Kidney (tissue), 13 donors: ENCODE measurements at regions not wholly inside any gene's neighbourhood (a gene's known extent, or its start where the extent isn't known, plus 50 kb on each side); places are given as distances from the start of the nearest gene placed in this dataset.

ENCODE experiments used
- DNase-seq, 5 donors: peaks; one replicate each; pipeline ENCODE4 v3.0.0-alpha.2; 2013 to 2020
- FAIRE-seq: peaks from 2 replicates; lab custom pipeline; 2012; peaks lifted over from hg19 to GRCh38; lab: Jason Lieb, UNC
- H3K27ac ChIP-seq, 2 donors: one replicate each; pipeline ENCODE4 v1.7.0; 2013; ENCODE audit warnings: low read depth in 2 of 2, low read length in 2 of 2, inconsistent platforms in 1 of 2
- H3K27me3 ChIP-seq: one replicate; pipeline ENCODE4 v1.7.1; 2013; ENCODE audit warnings: low read length, inconsistent platforms; ENCODE audit not compliant: control insufficient read depth, insufficient read depth
- H3K36me3 ChIP-seq, 3 donors: one replicate each; pipeline versions ENCODE4 v1.7.0 to v1.7.1; 2013; ENCODE audit warnings: low read length in 3 of 3, control low read depth in 1 of 3, inconsistent platforms in 1 of 3; ENCODE audit not compliant: insufficient read depth in 3 of 3, control insufficient read depth in 2 of 3
- H3K4me1 ChIP-seq, 3 donors: one replicate each; pipeline versions ENCODE4 v1.7.0 to v1.7.1; 2013; ENCODE audit warnings: low read length in 3 of 3, inconsistent platforms in 1 of 3, low read depth in 1 of 3; ENCODE audit not compliant: control insufficient read depth in 2 of 3, insufficient read depth in 2 of 3
- H3K4me3 ChIP-seq, 3 donors: one replicate each; pipeline versions ENCODE4 v1.7.0 to v1.8.1; 2013; ENCODE audit warnings: low read length in 3 of 3, control low read depth in 1 of 3, inconsistent platforms in 1 of 3
- H3K9ac ChIP-seq, 3 donors: one replicate each; pipeline versions ENCODE4 v1.7.0 to v1.7.1; 2013; ENCODE audit warnings: low read length in 3 of 3, control low read depth in 1 of 3, inconsistent platforms in 1 of 3
- H3K9me3 ChIP-seq, 3 donors: one replicate each; pipeline versions ENCODE4 v1.7.0 to v1.7.1; 2013; ENCODE audit warnings: low read length in 3 of 3, control low read depth in 1 of 3, inconsistent platforms in 1 of 3; ENCODE audit not compliant: control insufficient read depth in 2 of 3, insufficient read depth in 1 of 3
- CTCF ChIP-seq: IDR thresholded peaks from 3 replicates; pipeline ENCODE4 v1.5.1; 2012; ENCODE audit warnings: mild to moderate bottlenecking, moderate library complexity, borderline replicate concordance; ENCODE audit not compliant: insufficient read depth; ENCODE audit errors: extremely low read depth
- intact Hi-C: fragments of 100-400 bp; cut with DNase I; formaldehyde crosslinking; loops from one replicate; pipeline ENCODE4 v1.11.1; 2022
- donor health status: control.
- donor health status: control.
- donor health status: control.
- donor health status: control.
- donor health status: control.
- donor health status: DM: yes; HTN: yes; CAD: no.
- donor health status: Normal renal cell carcinoma (clear cell type).

GRCh38 chr6:92667843-92668242 is 751.5 kb downstream of the EPHA7 start:
- no peak for TF ChIP-seq CTCF
- H3K9me3 ChIP-seq = no peaks in the 10 kb centered on the region
- DNase-seq (no peak), FAIRE-seq (no peak)
- intact Hi-C loops = no loop called here
- H3K9ac ChIP-seq = no peak overlapping the region
- no peaks in the 10 kb centered on the region for H3K4me1 ChIP-seq
- H3K27me3 ChIP-seq = no peaks in the 10 kb centered on the region
- H3K4me3 ChIP-seq = no peak overlapping the region
- no peaks in the 10 kb centered on the region for H3K36me3 ChIP-seq
- no peak overlapping the region for H3K27ac ChIP-seq

- Histone ChIP-seq H3K4me1 (no peaks in the 10 kb centered on the region), H3K27me3 (no peaks in the 10 kb centered on the region), H3K36me3 (no peaks in the 10 kb centered on the region), H3K9ac (no peak overlapping the region), H3K27ac (no peak overlapping the region), H3K9me3 (no peaks in the 10 kb centered on the region), H3K4me3 (no peak overlapping the region)
- intact Hi-C loops = no loop called here
- FAIRE-seq = no peak
- TF ChIP-seq CTCF = no peak
- DNase-seq = peak in 2 of 5 donors; percentile 19 to 22
Measured at GRCh38 chr6:92648364-92649086, 770.8 kb downstream of the EPHA7 start.

GRCh38 chr6:92647630-92648029 is 771.7 kb downstream of the EPHA7 start:
- no peak for FAIRE-seq
- TF ChIP-seq CTCF = no peak
- no peaks in the 10 kb centered on the region for H3K9me3 ChIP-seq
- H3K4me3 ChIP-seq = no peak overlapping the region
- no peaks in the 10 kb centered on the region for H3K4me1 ChIP-seq
- no peak overlapping the region for H3K9ac ChIP-seq
- intact Hi-C loops = no loop called here
- H3K27me3 ChIP-seq = no peaks in the 10 kb centered on the region
- no peaks in the 10 kb centered on the region for H3K36me3 ChIP-seq
- H3K27ac ChIP-seq = no peak overlapping the region
- DNase-seq = peak in 2 of 5 donors; percentile 14 to 17
